Left colon (tissue), 2 donors: ENCODE measurements at regions not wholly inside any gene's neighbourhood (a gene's known extent, or its start where the extent isn't known, plus 50 kb on each side); places are given as distances from the start of the nearest gene placed in this dataset.

Source experiments
- ATAC-seq: fragments of 200-7000 bp; cut with Tn5 transposase; one replicate; pipeline ENCODE4 v1.9.1; 2020; ENCODE audit warnings: mild to moderate bottlenecking, moderate library complexity
- DNase-seq, 2 donors: peaks; one replicate each; pipeline ENCODE4 v3.0.0-alpha.2; 2020
- intact Hi-C, 2 donors: fragments of 100-400 bp; cut with DNase I in 1 of 2; cut with micrococcal nuclease in 1 of 2; formaldehyde crosslinking; loops; one replicate each; pipeline versions ENCODE4 v1.11.2 to v1.14.0; 2022; cut with DNase I, micrococcal nuclease
- donor health status: DM: no; HTN: no; CAD: no.
- donor health status: DM: yes; HTN: yes; CAD: no.

DNA sequence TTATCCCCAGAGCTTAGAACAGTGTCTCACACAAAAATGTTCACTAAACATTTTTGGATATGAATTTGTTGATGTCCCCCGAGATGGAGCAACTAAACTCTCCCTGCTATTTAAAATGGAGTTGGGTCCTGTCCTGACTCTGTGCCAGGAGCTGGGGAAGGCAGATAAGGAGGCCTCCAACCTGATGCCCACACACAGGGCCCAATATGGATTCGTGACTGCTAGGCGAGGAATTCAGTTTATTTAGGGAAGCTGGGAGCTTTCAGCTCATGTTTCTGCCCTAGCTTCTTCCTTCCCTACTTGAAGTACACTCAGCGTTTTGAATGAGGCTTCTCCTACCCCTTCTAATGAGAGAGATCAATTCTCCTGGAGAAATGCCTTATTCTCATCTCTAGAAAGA, 373.0 kb upstream of the LARGE1 start:
- intact Hi-C loops: no loop called here
- no peak for DNase-seq
- no peak for ATAC-seq

DNA sequence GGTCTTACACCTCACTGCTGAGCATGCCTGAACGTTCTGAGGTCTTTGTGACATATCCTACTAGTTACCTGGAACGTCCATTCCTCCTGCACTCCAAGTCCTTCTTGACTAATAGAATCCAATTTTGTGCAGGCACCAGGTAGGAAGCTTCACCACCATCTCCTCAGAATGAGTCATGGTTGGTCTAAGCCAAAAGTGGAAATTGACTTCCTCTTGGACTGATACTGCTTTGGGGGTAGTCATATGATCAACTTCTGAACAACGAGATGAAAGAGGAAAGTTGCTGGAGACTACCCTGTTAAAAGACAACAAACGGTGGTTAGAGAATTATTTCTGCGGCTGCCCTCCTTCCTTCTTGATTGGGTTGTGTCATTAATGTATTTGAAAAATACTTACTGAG, 374.2 kb upstream of the LARGE1 start:
- ATAC-seq (no peak), DNase-seq (no peak)
- intact Hi-C loops: no loop called here

DNA sequence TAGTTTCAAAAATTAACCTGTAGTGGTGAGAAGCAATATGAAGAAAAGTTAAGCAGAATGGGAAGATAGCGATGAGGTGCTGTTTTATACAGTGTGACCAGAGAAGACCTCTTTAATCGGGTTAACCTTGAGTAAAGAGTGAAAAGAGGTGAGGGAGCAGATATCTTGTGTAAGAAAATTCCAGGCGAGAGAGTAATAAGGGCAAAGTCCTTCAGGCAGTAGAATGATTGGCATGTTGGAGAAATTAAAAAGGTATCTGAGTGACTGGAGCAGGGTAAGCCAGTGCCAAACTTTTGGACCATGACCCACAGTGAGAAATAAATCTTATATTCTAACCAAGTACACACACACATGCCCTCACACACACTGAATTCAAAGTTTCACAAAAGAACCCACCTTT, 374.7 kb upstream of the LARGE1 start:
- no peak for DNase-seq
- peak; percentile 47 for ATAC-seq
- intact Hi-C loops: no loop called here

DNA sequence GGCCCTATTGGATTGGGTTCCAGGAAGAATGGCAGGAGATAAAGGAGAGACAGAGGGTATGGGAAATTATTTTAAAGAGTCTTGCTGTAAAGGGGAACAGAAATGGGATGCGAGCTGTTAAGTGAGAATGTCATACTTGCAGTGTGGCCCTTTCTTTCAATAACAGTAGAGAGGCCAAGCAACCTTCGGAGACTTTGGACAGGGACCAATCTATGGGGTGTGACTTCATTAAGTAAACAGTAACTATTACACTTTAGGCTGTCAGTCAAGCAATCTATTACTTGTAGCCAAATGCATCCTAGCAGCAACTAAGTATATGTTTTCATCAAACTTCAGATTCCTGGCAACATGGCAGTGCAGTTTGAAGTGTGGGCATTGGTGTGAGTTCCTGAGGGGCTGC, 376.2 kb upstream of the LARGE1 start:
- intact Hi-C loops: no loop called here
- ATAC-seq: no peak

DNA sequence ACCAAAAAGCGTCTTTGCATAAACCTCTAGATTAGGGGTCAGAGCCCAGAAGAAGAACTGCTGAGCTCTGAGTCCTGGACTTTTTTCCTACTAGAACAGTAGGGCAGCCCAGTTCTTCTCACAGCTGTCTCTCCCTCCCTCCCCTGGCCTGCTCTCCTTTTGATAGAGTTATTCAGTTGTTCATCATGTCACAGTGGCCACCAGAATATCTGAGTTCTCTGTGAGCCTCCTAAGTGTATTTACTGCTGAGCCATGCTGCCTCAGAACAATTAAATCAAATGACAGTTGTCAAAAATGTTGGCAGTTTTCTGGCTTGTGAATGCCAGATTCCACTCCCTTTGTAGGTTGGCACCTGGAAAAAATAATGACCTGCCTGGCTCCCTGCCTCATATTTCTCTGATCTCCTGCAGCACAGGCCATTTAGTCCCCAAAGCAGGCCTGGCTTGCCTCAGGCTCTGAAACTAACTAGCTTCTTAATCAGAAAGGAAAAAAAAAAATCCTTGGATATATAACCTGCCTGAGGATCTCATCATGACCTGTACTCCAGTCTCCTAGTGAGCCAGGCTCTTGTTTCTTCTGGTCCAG, 377.4 kb upstream of the LARGE1 start:
- ATAC-seq (no peak), DNase-seq (no peak)
- intact Hi-C loops: no loop called here

More for the DNA sequence above, 376.2 kb upstream of the LARGE1 start:
- DNase-seq: no peak

DNA sequence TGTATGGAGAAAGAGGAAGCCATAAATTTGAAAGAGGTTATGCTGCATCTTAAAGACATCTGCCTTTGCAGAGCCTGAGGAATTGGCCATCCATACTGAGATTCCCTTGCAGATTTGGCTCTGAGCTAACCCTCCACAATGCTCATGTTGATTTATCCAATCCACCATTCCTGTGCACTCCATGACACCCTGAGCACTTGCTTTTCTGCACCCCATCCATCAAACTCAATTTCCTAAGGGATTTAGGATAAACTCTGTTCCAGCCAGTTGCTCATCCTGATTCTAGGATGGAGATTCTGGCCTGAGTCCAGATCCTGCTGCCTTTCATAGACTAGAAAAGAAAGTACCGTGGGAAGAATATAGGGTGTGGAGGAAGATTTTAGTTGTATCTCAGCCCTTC, 379.2 kb upstream of the LARGE1 start:
- DNase-seq: no peak
- ATAC-seq: no peak
- intact Hi-C loops: no loop called here

DNA sequence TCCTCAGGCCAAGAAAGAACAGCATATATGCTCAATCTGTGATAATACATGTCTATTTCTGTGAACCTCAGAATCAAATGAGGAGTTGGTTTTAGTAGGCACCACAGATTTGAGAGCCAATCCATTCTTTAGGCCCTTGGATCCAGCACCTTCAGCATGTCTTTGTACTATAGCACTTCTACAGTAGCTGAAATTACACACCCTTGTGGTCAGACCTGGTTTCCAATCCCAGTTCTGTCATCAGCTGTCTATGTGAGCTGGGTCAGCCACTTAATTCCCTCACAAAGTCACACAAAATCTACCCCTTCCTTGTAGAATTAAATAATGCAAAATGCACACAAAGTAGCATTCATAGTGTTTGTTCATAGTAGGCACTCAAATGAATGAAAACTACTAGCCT, 381.3 kb upstream of the LARGE1 start:
- intact Hi-C loops: no loop called here
- ATAC-seq (no peak), DNase-seq (no peak)

DNA sequence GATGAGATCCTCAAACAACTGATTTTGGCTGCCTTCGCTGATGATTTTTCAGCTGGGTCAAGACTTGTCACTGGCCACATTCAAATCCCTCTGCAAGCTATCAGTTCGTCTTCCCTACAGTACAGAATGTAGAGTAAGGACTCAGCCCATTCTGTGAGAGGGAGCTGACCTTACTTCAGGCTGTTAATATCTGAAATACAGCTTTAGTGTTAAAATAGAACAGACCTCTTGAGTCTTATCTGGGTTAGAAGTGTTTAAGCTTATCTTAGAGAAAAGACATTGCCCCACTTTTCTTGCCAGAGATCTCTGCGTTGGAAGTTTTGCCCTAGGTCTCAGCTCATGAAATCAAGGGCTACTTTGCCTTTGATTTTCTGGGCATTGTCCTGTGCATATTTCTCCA, 383.4 kb upstream of the LARGE1 start:
- intact Hi-C loops: no loop called here
- ATAC-seq (no peak), DNase-seq (no peak)

DNA sequence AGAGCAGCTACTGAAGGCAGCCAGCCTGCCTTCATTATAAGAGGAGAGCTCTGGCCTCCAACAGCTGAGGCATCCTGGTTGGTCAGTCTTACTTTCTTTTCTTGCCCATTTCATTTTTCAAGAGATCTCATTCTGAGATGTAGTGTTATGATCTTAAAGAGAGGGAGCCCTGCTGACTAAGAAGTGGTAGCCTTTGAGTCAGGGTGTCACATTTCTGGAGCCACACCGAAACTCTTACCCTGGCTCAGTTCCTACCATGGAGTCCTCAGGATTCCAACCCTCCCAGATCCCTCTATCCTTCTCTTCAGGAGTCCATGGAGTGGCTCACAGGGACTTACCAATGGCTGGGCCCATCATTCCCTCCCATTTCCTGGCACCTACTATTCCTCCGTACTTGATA, 386.1 kb upstream of the LARGE1 start:
- intact Hi-C loops: no loop called here
- ATAC-seq: no peak
- DNase-seq: no peak

DNA sequence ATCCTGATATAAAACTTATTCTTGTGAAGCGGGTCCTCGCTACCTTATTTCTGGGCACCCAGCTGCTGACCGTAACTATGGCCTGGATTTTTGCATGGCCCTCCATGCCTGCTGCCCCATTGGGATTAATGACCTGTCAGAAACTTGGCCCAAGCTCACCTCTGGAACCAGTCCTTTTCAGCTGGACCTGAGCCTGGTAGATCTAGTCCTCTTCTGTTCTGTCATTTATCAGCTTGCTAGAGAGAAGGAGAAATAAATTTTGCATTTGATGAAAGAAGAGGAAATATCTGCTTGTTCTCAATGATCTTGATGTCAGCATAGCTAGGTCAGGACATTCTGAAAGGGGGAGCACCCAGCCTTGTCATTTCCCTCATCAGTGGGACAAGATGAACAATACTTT, 387.8 kb upstream of the LARGE1 start:
- intact Hi-C loops: no loop called here
- ATAC-seq (no peak), DNase-seq (no peak)

DNA sequence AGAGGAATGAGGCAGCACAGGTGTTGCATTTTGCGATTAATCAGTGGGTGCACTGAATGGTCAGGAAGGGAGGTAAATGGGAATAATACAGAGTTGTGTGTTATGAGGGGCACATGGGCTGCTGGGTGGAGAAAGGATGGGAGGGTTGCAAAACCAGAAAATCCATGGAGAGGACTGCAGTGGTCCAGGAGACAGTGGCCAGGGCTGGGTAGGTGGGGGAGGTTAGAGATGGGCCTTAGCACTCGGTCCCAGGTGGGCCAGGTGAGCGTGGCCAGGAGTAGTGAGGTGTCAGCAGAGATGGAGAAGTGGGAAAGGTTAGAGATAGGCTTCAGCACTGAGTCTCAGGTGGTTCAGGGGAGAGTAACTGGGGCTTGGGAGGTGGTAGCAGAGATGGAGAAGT, 399.1 kb upstream of the LARGE1 start:
- DNase-seq (no peak), ATAC-seq (no peak)
- intact Hi-C loops: no loop called here

DNA sequence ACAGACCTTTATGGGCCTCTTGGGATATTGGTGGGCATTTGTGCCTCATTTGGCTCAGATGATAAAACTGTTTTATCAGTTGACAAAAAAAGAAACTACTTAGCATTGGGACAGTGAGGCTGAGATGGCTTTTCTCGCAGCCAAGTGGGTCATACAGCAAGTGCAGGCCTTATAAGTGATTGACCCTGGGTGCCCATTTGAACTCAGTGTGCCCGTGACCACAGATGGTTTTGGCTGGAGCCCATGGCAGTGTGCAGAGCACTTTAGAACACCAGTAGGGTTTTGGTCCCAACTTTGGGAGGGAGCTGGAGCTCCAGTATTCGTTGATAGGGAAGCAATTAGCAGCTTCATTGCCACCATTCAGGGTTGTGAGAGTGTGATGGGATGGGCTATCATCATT, 404.5 kb upstream of the LARGE1 start:
- DNase-seq (no peak), ATAC-seq (no peak)
- intact Hi-C loops: no loop called here

DNA sequence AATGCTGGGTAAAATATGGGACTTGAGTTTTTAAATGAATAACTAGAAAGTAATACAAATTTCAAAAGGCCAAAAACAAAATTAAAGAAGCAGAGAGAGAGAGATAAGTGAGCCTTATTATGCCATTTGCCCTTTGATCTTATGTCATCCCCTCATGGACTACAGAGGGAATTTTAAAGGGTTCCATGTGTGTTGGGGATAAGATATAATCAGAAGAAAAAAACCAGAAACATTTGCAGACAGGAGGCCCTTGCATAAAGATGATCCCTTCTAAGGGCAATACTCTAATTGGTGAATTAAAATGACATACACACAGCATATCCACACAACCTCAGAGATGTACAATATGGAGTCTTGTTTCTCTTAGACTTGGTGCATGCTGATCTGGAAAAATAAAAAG, 406.6 kb upstream of the LARGE1 start:
- intact Hi-C loops: no loop called here
- ATAC-seq (no peak), DNase-seq (no peak)

DNA sequence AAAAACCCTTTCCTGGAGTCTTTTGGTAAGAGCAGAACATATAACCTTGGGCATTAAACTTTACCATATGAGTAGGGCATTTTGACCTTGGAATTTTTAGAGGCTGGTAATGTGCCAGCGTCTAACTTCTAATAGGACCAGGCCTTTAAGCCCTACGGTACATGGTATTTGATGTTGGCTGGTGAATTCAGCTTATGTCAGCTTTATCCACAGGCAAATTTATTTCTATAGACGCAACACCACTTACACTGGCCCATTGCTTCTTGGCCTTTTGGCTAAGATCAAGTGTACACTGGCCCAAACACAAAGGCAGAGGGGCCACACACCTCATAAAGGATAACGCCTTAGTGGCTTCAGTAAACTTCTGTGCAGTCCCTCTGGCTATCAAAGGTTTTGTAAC, 410.2 kb upstream of the LARGE1 start:
- ATAC-seq (no peak), DNase-seq (no peak)
- intact Hi-C loops: loop anchor here in 1 of 2 donors (10.0 kb wide), 1 partner anchor 1396 kb away; no protein-coding TSS in a partner anchor

DNA sequence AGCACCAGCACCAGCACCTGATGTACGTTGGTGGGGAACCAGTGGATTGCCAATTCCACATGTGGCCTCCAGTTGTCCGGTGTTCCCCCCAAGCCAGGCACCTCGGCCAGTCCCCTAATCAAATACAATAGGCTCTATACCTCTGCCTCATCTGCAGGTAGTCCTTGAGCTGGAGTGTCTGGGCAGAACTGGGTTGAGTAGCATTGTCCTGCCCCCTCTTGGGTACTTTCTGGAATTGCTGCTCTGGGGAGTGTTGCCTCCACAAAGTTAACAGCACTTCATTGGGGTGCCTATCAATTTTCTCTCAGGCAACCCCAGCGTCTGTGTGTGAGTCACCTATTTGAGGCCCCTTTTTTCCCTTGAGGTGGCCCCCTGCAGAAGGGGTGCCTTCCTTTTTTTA, 413.0 kb upstream of the LARGE1 start:
- intact Hi-C loops: loop anchor here in 1 of 2 donors (10.0 kb wide), 1 partner anchor 1398 kb away; no protein-coding TSS in a partner anchor
- DNase-seq (no peak), ATAC-seq (no peak)

DNA sequence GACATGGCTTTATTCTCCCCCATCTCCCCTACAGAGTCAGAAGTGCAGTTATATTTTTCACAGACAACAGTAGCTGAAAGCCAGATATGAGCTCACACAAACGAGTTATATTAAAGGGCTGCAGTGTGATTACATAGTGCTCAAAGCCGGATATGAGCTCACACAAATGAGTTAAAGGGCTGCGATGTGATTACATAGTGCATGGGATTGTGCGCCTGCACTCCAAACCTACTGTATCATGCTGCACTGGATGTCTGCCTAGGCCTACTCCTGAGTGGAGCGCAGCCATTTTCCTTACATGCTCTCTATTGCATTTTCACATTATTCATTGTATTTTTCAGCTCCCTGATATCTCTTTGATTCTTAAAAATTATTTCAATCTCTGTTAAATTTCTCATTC, 414.6 kb upstream of the LARGE1 start:
- intact Hi-C loops: loop anchor here in 1 of 2 donors (10.0 kb wide), 1 partner anchor 1400 kb away; no protein-coding TSS in a partner anchor
- no peak for ATAC-seq
- DNase-seq: no peak

DNA sequence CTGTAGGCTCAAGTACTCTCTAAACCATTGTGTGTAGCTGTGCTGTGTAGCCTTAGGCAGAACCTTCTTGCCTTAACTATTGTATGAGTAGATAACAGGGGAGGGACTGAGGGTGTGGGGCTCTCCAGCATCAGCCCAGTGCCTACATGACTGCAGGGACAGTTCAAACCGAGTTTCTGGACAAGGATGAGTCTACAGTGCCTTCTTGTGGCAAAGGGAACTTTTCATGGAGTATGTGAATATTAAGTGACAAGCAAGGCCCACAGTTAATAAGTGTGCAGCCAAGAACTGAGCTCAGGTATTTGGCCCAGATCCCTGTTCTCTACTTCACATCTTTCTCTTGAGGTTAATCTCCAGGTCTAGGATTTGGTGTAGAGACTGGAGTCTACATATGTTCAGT, 424.4 kb upstream of the LARGE1 start:
- intact Hi-C loops: no loop called here
- ATAC-seq (no peak), DNase-seq (no peak)

DNA sequence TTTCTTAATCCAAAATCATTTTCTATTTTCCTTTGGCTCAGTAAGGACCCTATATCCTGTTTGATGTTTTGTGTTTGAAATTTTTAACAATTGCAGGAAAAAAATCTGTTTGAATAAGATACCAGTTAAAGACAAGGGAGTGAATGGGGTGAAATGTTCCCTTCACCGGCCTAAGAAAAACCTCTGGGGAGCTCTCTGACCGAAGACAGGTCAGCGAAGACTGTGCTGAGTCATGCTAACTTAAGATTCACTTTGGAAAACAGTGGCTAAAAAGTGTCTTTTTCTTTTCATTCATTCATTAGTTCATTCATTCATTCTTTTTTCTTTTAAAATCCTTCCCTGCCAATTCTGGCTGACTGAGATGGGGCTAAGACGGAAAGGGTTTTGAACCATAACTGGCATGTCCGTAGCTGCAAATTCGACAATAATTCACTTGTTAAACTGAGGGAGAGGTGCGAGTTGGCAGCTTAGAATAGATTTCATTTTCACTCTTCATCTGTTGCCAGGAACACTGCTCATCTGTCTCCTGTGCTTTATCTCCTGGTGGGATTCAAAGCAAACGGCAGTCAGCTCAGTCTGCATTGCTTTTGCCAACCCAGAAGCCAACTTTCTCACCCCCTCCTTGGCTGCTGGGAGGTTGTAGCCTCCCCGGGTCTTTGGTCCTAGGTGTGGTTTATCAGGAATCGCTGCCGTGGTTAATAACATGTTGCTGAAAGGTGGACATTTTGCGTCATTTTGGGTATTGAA, 434.0 kb upstream of the LARGE1 start:
- intact Hi-C loops: no loop called here
- no peak for DNase-seq

DNA sequence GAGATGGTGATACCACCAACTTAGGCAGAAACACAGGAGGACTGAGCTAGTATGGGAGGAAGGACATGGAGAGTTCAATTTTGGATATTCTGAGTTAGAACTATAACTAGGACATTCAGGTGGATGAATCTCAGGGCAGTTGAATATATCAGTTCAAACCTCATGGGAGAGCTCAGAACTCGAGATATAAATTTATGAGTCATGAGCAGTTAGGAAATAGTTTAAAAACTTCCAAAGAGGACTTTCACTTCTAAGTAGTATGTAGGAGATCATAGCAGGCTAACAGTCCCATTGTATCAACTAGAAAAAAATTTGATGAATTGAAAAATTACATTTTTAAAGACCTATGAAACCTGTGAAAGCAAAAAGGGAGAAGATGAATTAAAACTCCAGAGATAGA, 436.2 kb upstream of the LARGE1 start:
- ATAC-seq: no peak
- DNase-seq: no peak
- intact Hi-C loops: no loop called here

More for the DNA sequence above, 434.0 kb upstream of the LARGE1 start:
- ATAC-seq: no peak

DNA sequence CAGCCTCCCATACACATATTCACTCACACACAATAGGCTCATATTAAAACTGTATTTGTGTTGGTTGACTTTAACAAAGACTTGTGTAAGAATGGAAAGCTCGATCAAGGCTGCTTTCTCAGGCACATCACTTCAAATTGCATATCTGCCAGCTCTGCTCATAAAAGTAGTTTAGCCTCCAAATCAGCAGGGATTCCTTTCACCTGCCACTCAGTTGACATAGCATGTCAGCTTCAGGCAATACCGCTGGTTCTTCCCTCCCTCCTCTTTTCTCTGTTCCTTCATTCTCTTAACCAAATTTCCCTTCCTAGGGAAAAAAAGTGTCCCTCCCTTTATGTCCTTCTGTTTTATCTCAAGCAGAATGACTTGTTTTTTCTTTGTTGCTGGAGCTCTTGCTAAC, 450.4 kb upstream of the LARGE1 start:
- ATAC-seq (no peak), DNase-seq (no peak)
- intact Hi-C loops: no loop called here

DNA sequence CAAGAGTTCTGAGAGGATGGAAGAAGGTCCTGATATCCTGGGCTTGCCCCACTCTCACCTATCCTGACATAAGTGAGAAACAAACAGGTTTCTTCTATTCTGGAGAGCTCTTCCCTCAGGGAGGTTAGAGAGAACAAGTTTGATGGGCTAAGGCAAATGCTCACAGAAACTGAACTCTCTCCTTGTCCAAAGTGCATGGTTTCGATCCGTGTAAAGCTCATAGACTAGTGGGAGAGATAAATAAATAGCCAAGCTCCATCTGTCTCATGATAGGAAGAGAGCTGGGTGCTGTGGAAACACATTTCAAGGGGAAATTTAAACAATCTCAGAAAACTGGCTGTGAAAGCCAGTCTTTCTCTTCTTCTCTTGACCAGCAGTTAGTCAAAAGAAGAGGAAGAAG, 459.5 kb upstream of the LARGE1 start:
- DNase-seq: no peak
- no peak for ATAC-seq
- intact Hi-C loops: no loop called here
